ENCODE measurements at regions not wholly inside any gene's neighbourhood (a gene's known extent, or its start where the extent isn't known, plus 50 kb on each side); places are given as distances from the start of the nearest gene placed in this dataset.

- TF ChIP-seq POLR2A (IDR thresholded peaks at IDR 0.05) (no peak), CTCF (IDR thresholded peaks at IDR 0.05) (no peak), EP300 (IDR thresholded peaks at IDR 0.05) (no peak)
Measured at GRCh38 chr9:79512251-79512650, 59.5 kb upstream of the TLE4 start.

Measured in ovary (tissue), 3 donors.